Dedifferentiated amniotic fluid mesenchymal stem cell (primary cell): ENCODE measurements at regions not wholly inside any gene's neighbourhood (a gene's known extent, or its start where the extent isn't known, plus 50 kb on each side); places are given as distances from the start of the nearest gene placed in this dataset.
"Not testable (repeated sequence)": the region's sequence is repeated elsewhere in the genome, so short reads cannot be mapped to it uniquely, and the experiment has no call there.

Experiments used
- DNase-seq: peaks from one replicate; pipeline ENCODE4 v3.0.0-alpha.2; 2016; ENCODE audit errors: extremely low spot score

GRCh38 chr6:1004885-1005630, 306.8 kb upstream of the FOXQ1 start:
- no peak for DNase-seq

- no peak for DNase-seq
These were observed 308.3 kb upstream of the FOXQ1 start for GRCh38 chr6:1003394-1004160.

DNA sequence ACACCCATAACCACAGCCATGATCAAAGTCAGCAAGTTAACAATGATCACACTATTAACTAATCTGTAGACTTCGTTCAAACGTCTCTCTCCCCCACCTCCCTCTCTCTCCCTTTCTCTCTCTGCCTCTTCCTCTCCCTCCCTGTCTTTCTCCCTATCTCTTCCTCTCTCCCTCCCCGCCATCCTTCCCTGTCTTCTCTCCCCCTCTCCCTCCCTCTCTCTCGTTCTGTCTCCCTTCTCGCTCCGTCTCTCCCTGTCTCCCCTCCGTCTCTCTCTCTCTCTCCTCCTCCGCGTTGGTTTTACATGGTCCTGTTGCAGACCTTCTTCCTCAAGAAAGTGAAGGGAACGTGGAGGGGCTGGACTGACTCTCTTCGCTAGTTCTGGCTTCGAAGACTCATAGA, 308.9 kb upstream of the FOXQ1 start:
- no peak for DNase-seq

DNA sequence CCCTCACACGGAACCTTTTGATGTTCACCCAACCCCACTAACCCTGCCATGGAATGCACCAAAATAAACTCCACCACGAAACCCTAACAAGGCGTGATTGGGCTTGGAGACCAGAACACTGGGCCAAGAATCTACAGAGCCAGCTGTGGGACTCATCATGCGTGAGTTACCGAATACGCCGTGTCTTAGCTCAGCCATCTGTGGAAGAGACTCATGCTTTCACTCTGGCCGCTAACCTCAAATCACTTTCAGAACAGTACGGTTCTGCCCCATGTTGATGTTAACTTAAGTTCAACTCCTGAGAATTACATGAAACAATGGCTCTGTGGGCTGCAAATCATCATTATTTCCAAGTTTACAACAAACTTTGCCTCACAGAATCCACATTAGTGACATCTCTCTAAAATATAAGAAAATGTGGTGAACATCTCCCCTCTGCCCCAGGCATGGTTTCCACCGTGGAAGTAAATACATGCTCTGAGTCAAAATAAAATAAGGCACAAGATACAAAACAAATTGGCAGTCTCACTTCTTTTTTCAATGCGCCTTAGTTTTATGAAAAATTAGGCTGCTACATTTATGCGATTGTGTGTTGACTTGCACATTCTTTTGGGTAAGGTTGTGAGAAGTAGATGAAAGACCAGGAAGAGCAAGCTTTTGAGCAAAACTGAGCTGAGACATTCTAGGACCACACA, 308.9 kb upstream of the EXOC2 start:
- no peak for DNase-seq

- DNase-seq, result no peak
These were observed 306.6 kb upstream of the EXOC2 start for GRCh38 chr6:999552-999951.

- DNase-seq, result no peak
These were observed 305.6 kb upstream of the EXOC2 start for GRCh38 chr6:998551-998950.

GRCh38 chr6:996271-996852, 303.4 kb upstream of the EXOC2 start:
- DNase-seq, result no peak

GRCh38 chr6:991192-991591, 298.3 kb upstream of the EXOC2 start:
- DNase-seq, result no peak

- DNase-seq, result no peak
These were observed 291.1 kb upstream of the EXOC2 start for GRCh38 chr6:984031-984430.

- peak; percentile 23 for DNase-seq
These were observed 286.2 kb upstream of the EXOC2 start for GRCh38 chr6:978937-979685.

- DNase-seq, result not testable (repeated sequence)
These were observed 284.3 kb upstream of the EXOC2 start for GRCh38 chr6:977226-977625.

- DNase-seq, result peak; percentile 79
These were observed 279.2 kb upstream of the EXOC2 start for GRCh38 chr6:971981-972640.

- no peak for DNase-seq
These were observed 275.9 kb upstream of the EXOC2 start for GRCh38 chr6:968791-969190.

DNA sequence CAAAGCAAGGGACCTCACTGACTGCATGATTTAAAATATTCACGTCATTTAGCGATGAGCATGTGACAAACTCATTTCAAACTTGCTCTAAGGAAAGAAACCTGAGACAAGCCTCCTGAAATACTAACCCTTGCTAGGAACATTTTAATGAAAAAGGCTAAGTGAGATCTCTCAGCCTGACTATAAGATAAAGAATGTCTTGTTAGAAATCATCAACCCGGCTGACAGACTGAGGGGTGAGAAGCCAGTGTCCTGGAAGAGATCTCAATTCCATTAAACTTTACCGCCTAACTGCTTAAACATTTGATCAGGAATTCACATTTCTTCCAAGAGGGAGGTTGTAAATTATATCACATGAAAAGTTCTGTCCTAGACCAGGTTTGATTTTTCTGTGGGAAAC, 274.8 kb upstream of the EXOC2 start:
- DNase-seq, result no peak

DNA sequence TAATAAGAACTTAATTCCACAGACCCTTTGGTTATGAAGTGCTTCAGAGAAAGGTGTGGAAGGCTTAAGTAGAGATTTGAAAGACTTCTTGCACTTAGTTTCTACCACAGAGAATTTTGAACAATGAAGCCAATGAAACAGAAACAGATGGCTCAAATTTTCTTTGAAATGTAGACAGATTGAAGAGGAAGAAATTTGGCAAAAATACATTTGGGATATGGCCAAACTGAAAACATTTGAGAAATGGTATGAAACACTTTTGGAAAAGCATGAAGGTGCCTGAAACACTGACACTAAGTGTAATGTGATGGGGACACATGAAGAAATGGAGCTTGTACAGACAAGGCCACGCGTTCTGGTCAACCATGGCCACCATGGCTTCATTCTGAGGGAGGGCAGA, 272.4 kb upstream of the EXOC2 start:
- no peak for DNase-seq

- no peak for DNase-seq
These were observed 270.5 kb upstream of the EXOC2 start for GRCh38 chr6:963456-963855.

- DNase-seq, result no peak
These were observed 268.5 kb upstream of the EXOC2 start for GRCh38 chr6:961407-961960.

GRCh38 chr6:960356-960755, 267.4 kb upstream of the EXOC2 start:
- DNase-seq, result no peak

- peak; percentile 65 for DNase-seq
These were observed 265.5 kb upstream of the EXOC2 start for GRCh38 chr6:958488-958887.

DNA sequence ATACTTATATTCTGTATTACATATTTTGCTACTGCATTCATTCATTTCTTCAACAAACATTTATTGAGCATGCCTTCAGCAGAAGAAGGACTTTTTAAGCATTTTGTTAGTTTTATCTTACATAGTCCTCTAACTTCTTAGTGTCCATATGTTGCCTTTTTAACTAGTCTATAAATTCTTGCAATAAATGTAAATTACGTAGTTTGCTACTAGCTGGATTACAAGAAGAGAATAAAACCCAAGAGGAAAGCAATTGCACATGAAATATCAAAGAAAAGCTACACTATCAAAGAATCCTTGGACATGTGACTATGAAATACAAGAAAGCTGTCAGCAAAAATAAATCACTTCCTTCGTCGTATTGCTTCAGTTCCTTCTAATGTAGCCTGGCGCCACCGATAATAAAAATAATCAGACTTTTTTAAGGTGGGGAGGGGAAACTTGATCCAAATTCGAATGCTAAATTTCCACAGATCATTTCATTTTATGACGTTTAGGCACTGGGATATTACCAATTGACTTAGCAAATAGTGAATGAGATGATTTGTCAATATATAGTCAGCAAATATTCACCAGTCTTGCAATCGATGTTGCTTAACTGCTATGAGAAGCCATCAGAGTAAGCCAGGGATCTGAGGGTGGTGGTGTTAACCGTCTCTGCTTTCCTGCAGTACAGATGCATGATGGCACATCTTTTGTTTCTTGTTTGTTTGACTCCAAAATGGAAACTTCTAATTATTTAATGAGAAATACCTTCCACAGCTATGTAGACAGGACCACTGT, 258.7 kb upstream of the EXOC2 start:
- no peak for DNase-seq
